HG03025 (cell line): ENCODE measurements at regions not wholly inside any gene's neighbourhood (a gene's known extent, or its start where the extent isn't known, plus 50 kb on each side); places are given as distances from the start of the nearest gene placed in this dataset.
A peak's percentile ranks its signal among the peaks of the same experiment; 100 is the strongest.
"Not testable (repeated sequence)": the region's sequence is repeated elsewhere in the genome, so short reads cannot be mapped to it uniquely, and the experiment has no call there.

Experiments used
- ATAC-seq: cut with Tn5 transposase; IDR thresholded peaks from one replicate; pipeline ENCODE4 v1.9.1; 2021; ENCODE audit warnings: mild to moderate bottlenecking, moderate library complexity; ENCODE audit not compliant: unreplicated experiment, low FRiP score

DNA sequence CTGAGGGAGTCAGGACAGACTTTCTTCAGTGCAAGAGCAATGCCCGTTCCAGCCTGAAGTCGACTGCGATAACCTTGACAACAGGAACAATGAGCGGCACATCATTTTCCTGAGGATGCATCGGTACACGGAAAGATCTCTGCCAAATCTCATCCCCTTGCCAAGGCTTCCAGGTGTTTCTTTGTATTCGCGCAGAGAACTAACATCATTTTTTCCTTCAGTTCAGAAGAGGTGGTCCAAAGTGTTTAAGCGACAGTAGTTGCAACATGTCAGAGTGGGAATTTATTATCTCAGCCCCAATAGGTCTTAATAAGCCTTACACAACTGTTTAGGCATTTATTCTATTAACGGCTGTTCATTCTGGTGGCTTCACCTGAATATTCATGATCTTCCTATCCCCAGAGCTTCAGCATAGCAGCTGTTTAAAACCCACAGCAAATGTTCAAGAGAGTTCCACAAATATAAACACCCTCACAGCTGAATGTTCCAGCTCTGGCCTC lies 129.7 kb upstream of the NFIA start:
- no peak for ATAC-seq

DNA sequence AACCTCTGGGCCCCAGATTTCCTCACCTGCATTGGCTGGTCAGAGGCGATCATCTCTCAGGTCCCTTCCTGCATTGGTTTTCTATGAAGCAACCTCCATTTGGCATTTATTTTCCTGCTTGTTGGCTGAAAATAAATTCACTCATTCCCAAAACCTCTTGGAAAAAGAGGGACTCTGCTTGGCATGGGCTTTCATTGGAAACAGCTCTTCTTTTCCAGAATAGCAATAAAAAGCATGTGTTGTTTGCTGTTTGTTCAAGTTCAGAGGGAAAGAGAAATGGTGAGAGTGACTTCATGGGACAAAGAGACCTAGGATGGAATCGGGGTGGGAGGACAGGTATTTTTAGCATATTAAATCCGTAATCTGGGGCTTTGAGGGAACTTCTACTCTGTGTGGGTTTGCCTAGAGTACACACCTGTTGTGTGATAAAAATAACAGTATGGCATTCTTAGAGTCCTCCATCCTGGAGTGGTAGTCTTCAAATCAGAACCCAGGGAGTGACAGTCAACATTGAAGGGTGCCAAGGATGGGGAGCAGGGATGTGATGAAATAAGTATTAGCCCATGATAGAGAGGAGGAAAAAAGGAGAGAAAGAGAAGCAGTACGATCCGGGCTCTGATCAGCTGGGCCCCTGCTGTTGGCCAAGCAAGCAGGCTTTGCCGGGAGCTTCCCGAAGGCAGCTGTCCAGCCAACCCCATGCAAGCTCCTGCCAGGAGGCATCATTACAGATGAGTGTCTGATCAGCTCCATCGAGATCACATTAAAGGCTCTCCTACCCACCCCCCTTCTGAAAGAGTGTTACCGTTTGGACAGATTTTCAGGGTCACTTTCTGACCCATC lies 131.9 kb upstream of the NFIA start:
- ATAC-seq: no peak

DNA sequence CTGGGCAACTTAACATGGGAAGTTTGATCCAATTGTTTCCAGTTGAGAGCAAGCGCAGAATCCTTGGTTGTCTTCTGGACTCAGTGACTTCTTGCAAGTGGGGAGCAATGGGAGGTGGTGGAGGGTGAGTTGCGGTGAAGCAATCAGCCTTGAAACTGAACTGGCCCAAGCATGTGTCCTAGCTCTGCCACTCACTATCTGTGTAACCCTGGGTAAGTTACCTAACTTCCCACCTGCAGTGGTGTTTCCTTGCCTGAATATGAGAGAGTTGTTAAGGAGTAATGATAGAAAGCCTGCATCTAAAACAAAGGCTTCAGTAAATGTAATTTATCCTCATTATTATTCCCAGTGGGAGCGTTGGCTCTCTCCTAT lies 132.5 kb upstream of the NFIA start:
- ATAC-seq: no peak

DNA sequence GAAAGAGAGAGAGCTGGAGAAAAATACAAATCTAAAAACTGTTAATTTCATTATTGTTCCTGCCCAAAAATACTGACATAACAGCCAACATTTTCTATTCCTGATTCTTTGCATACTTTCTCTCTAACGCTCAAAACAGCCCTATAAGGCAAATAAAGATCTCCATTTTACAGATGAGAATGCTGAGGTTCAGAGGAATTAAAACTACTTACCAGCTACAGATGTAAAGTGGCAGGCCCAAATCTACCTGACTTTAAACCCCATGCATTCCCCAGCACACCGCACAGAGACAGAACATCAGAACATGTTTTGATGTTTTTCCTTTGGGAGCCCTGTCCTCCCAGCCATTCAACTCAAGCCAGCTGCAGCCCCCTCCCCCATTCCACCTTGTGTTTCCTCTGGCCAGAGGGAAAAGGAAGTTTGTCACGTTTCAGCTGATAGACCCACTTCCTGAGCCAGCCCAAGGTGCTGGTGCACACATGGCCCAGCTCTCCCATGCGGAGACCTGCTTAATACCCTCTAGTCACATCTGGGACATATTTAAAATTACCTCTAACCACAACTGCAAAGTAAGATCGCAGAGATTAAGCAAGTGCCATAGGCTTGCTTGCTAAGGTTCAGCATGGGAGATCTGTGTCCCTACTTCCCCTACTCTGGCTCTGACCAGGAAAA lies 133.1 kb upstream of the NFIA start:
- no peak for ATAC-seq

DNA sequence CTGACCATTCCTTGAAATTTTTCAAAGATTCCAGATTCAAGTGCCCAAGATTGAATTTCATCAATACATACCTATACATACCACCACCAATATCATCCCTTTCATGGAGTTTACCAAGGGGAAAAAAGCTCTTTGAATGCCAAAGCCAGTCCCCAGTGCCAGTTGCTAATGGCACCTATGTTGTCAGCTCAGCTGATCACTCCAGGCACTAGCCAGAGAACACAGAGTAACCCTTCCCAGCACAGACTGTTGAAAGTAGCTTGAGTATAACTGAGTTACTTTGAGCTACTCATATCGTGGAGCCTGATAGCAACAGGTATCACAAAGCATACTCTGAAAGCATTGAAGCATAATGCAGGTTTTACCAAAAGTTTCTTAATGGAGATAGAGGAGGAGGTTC lies 133.9 kb upstream of the NFIA start:
- no peak for ATAC-seq

DNA sequence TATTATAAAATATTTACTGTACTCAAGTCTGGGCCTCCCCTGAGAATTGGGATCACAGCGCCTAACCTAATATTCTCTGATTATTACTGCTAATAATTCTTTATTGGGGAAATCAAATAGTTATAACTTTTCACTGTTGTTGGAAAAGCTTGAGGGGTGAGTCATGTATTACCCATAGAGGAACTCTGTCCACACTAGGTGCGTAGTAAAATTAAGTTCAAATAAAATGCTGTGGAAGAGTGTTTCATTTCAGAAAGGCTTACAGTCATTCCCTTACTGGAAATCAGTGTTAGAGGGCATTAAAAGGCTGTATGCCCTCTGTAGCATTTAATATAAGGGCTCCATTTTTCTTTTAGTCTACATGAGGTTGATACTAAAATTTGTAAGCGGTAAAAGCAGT lies 135.0 kb upstream of the NFIA start:
- no peak for ATAC-seq

DNA sequence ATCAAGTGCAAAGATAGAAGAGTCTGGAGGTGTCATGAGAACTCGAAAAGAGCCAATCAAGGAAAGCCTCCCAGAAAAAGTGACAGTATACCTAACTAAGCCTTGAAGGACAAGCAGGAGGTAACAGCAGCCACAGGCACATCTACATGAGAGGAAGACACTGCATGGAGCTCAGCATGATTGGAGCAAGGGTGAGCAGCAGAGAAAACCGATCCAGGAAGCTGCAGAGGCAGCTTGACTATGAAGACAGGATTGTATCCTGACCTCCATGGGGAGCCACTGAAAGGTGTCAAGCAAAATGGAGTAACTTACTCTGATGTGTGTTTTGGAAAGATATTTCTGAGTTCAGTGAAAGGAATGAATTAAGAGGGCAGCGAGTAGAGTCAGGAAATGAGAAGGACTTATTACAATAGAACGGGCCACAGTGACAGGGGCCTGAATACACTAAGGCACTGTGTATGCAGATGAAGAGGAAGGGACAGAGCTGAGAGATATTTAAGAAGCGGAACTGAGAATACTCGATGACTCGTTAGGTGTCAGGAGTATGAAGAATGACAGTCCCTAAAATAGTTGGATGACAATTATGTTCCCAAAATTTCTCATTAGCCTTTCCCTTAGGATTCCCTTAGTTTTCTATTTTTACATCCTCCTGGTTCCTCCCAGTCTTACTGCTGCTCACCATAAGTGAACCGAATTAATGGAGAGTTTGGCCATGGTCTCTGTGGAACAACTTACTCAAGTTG lies 139.3 kb upstream of the NFIA start:
- peak; percentile 82 for ATAC-seq

DNA sequence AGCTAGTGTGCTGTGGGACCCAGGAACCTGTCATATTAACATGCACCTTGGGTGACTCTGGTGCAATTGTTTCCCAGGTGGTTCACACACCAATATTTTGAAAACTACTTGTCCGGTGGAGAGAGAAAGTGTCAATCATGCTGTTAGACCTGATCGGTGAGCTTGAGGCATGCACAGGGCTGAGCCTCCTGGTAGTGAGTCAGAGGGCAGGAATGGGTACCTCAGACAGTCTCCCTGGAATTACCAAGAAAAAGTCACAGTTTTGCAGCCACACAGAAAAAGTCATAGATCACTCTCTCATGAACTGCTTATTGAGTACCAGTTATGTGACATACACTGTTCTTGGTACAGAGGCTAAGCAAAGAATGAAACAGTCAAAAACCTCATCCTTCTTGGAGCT lies 140.1 kb upstream of the NFIA start:
- ATAC-seq: no peak

DNA sequence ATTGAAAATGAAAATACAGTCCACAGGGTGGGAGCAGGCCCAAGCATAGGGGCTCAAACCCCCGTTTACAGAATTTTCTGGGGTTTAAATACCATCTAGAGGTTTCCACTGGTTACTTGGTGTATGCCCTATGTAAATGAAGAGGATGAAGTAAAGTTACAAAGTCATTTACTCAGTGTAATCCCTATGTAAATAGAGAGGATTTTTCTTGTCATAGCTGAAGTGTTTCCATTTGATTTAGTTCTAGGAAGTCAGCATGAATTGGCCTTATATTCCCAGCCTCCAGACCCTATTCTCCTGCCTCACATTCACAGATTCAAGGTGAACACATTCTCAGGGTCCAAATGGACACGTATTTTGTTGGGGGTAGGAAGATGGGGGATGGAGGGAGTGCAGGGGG lies 141.7 kb upstream of the NFIA start:
- not testable (repeated sequence) for ATAC-seq

DNA sequence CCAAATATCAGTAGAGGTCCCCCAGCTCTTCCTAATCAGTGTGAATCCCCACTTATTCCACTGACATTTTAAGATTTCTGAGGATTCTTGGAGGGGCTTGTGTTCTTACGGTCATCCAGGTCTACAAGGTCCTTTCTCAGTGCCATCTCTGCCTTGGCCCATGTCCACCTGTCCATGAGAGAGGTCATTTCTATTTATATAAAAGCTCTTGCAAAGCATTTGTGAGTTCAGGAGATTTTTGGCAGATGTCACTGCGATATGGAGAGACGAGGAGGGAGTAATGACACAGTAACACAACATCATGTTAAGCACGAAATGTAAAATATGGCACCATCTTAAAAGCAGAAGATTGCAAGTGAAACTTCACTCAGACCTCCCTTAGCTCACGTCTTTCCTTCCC lies 144.6 kb upstream of the NFIA start:
- ATAC-seq: no peak

DNA sequence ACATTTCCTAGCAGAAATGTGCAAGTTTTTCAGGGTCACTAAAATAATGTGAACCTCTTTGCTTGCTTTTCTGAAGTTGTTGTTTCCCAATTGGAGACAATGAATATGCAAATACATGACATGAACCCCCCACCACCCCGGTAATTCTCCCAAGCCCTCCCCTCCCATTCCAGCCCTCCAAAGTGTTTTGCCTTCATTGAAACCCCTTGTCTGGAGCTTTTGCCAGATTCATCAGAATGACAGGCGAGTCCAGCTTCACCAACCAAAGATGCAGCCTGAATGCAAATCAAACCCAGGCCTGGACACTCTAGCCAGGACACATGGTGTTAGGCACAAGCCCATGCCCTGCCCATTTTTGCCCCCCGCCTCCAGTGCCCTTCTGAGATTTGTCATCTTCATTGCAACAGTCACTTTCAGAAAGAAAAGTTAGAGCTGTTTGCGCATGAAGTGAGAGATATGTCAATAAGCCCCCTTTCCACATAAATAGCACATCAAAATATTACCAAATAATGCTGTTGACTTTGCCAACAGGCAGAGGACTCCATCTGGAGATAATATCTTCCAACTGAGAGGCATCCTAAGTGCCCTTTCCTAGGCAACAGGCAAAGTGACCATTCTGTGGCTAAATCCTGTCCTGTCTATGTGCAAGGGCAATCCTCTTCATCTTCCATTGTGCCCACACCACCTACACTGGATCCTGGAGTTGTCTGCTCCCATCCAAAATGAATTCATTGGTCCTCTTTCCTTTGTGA lies 145.6 kb upstream of the NFIA start:
- no peak for ATAC-seq

DNA sequence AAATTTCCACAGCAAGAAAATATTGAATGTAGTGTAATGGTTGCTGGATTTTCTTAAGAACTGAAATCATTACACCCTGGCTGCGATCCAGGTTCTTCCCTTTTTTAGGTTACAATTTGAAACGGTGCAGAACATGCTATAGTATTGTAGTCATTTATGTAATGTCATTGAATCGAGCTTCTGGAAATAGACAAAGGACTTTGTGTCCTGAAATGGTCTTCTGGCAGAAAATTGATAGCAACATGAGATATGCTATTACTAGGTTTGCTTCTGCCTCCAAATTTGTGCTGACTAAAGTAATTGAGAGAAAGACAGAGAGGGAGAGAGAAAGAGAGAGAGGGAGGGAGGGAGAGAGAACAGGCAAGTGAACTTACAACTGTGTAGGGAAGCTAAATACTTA lies 146.2 kb upstream of the NFIA start:
- no peak for ATAC-seq

DNA sequence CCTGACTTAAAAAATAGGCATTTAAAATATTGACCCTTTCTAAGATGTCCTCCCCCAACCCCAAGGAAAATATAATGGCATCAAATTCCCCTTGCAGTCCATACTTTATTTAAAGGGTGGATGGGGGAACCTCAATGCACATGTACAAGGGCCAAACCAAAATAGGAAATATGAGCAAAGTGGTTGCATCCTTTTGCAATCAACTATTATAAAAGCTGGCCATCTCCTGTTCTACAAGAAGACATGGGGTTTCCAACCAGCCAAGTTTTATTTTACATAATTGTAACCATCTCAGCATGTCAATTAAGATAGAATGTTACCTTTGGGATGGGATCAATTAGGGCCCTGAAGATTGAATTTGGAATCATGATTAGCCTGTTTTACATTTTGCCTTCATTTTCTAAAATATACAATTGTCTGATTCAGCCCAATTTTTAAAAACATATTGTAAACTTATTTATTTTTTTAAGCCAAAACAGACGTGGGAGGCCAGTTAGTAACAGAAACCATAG lies 146.7 kb upstream of the NFIA start:
- no peak for ATAC-seq

DNA sequence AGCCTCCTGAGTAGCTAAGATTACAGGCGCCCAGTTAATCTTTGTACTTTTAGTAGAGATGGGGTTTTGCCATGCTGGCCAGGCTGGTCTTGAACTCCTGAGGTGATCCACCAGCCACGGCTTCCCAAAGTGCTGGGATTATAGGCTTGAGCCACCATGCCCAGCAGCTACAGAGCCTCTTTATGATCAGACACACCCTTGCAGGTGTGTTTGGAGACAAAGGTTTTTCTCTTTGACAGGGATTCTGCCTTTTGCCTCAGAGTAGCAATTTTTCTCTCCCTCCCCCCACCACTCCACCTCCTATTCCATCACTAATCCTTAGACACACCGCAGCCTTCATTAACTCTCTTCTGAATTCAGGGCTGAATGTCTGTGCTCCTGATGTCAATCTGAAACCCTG lies 152.2 kb upstream of the NFIA start:
- ATAC-seq: no peak

DNA sequence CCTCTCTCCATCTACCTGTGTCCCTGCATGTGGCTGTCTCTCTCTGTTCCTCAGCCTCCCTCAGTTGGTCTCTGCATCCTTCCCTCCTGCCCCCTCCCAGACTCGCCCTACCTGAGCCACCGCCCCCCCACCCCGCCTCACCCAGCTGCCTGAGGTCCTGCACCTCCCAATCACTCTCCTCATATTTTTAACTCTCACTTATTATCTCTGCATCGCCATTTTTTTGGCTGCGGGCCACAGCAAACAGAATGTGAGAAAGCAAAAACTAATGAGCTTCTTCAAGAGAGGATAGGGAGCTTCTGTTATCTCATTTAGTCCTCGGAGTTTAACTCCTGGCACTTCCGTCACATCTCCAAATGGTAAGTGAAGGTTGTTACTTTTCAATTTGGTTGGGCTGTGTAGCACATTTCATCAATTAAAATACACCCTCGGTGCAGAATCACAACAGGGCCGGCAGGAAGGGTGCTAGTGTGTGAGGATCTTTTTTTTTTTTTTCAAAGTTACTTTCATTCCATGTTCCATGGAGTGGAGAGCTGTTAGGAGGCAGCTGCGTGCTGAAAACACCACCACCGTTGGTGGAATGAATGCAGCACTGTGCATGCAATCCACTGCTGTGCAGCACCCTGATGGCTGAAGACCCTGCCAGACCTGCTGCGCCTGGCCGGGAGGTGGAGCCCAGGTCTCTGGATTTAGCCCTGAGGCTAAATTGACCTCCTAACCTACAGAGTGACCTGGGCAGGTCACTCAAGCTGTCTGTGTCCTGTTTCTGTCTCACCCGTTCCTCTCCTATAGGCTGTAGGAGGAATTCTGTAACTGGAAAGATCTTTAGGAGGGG lies 157.2 kb upstream of the NFIA start:
- ATAC-seq: no peak

DNA sequence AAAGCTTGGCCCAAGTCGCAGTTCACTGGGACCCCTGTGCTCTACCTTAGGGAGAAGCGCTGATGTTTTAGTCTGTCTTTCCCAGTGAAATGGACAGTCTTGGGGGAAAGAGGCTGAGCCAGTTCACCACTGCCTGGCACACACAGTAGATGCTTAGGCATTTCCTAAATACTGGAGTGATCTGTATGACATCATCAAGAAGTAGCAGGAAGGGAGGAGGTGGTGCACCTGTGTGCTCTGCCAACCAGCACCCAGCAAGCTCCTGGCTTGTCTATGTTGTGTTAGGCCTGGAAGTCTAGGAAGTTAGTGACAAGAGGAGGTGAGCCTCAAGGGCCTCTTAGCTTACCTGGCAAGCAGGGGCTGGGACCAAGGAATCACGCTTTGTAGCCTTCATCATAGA lies 158.2 kb upstream of the NFIA start:
- ATAC-seq: no peak

DNA sequence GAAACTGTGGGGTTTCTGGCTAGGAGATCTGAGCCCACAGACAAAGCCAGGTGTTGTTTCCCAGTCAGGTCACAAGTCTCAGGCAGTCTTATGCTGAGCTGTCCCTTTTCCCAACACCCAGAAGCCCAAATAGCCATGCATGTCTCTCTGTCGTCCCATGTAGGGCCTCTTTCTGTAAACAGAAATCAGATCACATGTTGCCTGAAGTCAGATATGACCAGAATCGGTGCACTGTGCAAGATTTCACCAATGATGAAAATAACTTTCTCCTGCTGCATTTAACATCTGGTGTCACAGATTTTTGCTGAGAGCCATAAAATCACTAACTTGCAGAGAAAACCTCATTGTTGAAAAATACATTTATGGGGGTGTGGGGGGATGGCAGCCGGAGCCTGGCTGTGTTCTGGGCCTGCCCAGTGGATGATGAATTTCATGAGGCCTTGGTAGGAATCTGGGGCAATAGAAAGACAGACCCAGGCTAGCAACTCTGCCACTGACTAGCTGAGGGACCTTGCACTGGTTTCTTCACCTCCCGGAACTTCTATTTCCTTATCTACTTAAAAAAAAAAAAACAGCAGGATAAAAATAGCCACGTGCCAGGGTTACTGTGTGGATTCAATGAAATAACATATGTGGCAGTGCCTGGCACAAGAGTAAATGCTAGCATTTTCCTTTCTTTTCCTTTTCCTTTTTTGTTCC lies 158.8 kb upstream of the NFIA start:
- no peak for ATAC-seq

DNA sequence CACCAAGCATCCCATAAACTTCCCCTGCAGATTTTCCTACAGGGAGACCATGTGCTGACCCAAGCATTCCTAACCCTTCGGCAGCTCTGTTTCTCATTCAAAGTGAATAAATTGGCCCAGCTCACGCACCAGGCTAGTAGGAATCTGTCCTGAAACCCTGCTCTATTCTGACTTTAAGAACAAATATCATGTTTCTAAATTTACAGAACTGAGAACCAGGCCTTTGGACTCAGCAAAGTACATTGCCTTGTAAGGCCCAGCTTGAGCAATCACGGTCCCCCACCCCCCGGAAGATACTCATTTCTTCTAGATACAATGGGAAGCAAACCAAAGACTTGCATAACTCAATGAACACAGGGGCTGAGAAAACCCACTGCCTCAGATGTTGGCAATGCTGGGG lies 160.1 kb upstream of the NFIA start:
- ATAC-seq: no peak

DNA sequence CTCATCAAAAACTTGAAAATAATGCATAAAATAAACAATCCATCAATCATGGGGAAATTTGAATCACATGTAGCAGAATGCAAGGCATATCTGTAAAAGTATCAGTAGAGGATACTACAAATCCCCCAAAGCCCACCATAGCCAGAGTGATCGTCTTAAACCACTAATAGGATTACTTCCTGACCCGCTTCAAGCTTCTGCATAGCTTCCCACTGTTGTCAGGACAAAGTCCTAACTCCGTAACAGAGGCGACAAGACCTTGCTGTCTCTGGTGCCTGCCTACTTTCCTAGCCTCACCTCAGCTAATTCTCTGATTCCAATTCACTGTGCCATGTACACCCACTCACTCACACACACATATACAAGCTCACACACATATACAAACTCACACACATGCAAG lies 161.2 kb upstream of the NFIA start:
- no peak for ATAC-seq
